CD1c-positive myeloid dendritic cell (primary cell): ENCODE measurements at regions not wholly inside any gene's neighbourhood (a gene's known extent, or its start where the extent isn't known, plus 50 kb on each side); places are given as distances from the start of the nearest gene placed in this dataset.
"Not testable (repeated sequence)": the region's sequence is repeated elsewhere in the genome, so short reads cannot be mapped to it uniquely, and the experiment has no call there.

Experiments used
- DNase-seq: peaks from one replicate; pipeline ENCODE4 v3.0.0-alpha.2; 2016; ENCODE audit errors: extremely low spot score

GRCh38 chr16:52309446-52310416 lies 237.2 kb downstream of the TOX3 start:
- no peak for DNase-seq

- no peak for DNase-seq
Measured at GRCh38 chr16:52308051-52308450, 238.9 kb downstream of the TOX3 start.

- no peak for DNase-seq
Measured at GRCh38 chr16:52301026-52301425, 245.9 kb downstream of the TOX3 start.

GRCh38 chr16:52298769-52299168 lies 248.2 kb downstream of the TOX3 start:
- DNase-seq = no peak

GRCh38 chr16:52296706-52297315 lies 250.1 kb downstream of the TOX3 start:
- not testable (repeated sequence) for DNase-seq

GRCh38 chr16:52296076-52296475 lies 250.9 kb downstream of the TOX3 start:
- DNase-seq = no peak

GRCh38 chr16:52294660-52295059 lies 252.3 kb downstream of the TOX3 start:
- no peak for DNase-seq

- no peak for DNase-seq
Measured at GRCh38 chr16:52293204-52293603, 253.7 kb downstream of the TOX3 start.

GRCh38 chr16:52283584-52284375 lies 263.2 kb downstream of the TOX3 start:
- DNase-seq = no peak

- no peak for DNase-seq
Measured at GRCh38 chr16:52283018-52283417, 263.9 kb downstream of the TOX3 start.

- no peak for DNase-seq
Measured at GRCh38 chr16:52280086-52280485, 266.9 kb downstream of the TOX3 start.

- no peak for DNase-seq
Measured at GRCh38 chr16:52271088-52271750, 275.7 kb downstream of the TOX3 start.

- DNase-seq = no peak
Measured at GRCh38 chr16:52265446-52265861, 281.5 kb downstream of the TOX3 start.

GRCh38 chr16:52257534-52257933 lies 289.4 kb downstream of the TOX3 start:
- no peak for DNase-seq

- no peak for DNase-seq
Measured at GRCh38 chr16:52256310-52257078, 290.4 kb downstream of the TOX3 start.

- no peak for DNase-seq
Measured at GRCh38 chr16:52254746-52255145, 292.2 kb downstream of the TOX3 start.

GRCh38 chr16:52252680-52253079 lies 294.3 kb downstream of the TOX3 start:
- no peak for DNase-seq

- no peak for DNase-seq
Measured at GRCh38 chr16:52251495-52251894, 295.4 kb downstream of the TOX3 start.

- no peak for DNase-seq
Measured at GRCh38 chr16:52247737-52248136, 299.2 kb downstream of the TOX3 start.

GRCh38 chr16:52238710-52239109 lies 308.2 kb downstream of the TOX3 start:
- no peak for DNase-seq

GRCh38 chr16:52237823-52238222 lies 309.1 kb downstream of the TOX3 start:
- DNase-seq = no peak
